Activated naive CD4-positive, alpha-beta T cell treated with anti-CD3 and anti-CD28 coated beads, Interleukin-2, amount 10 ng/mL, durations not matched to agents 7 days and 5 days (primary cell): ENCODE measurements at regions not wholly inside any gene's neighbourhood (a gene's known extent, or its start where the extent isn't known, plus 50 kb on each side); places are given as distances from the start of the nearest gene placed in this dataset.

Experiments used
- CTCF ChIA-PET: fragments of 350-600 bp; sonication (Branson Sonifier 250); formaldehyde crosslinking; loops from one replicate; lab custom pipeline; 2021; ENCODE audit warnings: antibody characterized with exemption; lab: Charles Lee
- DNase-seq: peaks from one replicate; pipeline ENCODE4 v3.0.0-alpha.2; 2020
- H3K27ac Mint-ChIP-seq: one replicate; pipeline ENCODE4 v1.8.0; 2021; ENCODE audit warnings: mild to moderate bottlenecking, moderate library complexity, mixed read lengths
- H3K27me3 Mint-ChIP-seq: one replicate; pipeline ENCODE4 v1.8.0; 2021; ENCODE audit warnings: mild to moderate bottlenecking, mixed read lengths
- H3K36me3 Mint-ChIP-seq: one replicate; pipeline ENCODE4 v1.8.0; 2021; ENCODE audit warnings: mixed read lengths
- H3K4me1 Mint-ChIP-seq: one replicate; pipeline ENCODE4 v1.8.0; 2021; ENCODE audit warnings: mixed read lengths
- H3K4me3 Mint-ChIP-seq: one replicate; pipeline ENCODE4 v1.8.0; 2021; ENCODE audit warnings: mild to moderate bottlenecking, moderate library complexity, mixed read lengths
- H3K9me3 Mint-ChIP-seq: one replicate; pipeline ENCODE4 v1.8.0; 2021; ENCODE audit warnings: mixed read lengths

DNA sequence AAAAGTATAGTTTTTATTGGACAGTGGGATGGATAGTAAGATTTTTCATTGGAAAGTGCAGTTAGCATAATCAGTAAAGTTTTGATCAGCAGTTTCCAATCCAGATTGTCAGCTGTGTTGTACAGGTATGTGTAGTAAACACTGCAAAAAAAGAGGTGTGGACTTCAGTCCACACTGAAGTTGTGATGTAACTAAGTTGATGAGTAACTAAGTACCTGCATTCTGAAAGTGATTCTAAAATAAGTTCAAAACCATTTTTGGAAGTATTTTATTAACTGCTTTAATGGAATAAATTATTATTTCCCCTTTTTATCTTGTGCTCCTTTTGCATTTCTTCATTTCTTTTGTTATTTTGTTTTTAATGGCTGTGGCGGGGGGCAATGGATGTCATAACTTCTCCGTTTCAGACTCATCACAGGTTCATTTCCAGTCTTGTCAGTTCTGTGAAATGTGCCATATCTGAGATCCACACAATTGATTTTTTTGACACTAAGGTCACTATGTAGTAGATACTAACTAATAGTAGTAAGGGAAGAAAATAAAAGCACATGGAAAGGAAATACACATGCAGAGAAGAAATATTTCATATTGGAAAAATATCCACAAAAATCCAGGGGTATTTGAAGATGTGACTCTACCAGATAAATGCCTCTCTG lies 247.5 kb downstream of the GABRG1 start:
- H3K9me3 Mint-ChIP-seq = peaks cover 4% of the 10 kb centered on the region
- no peaks in the 10 kb centered on the region for H3K4me1 Mint-ChIP-seq
- no peaks in the 10 kb centered on the region for H3K36me3 Mint-ChIP-seq
- DNase-seq = no peak
- no peak overlapping the region for H3K27ac Mint-ChIP-seq
- CTCF ChIA-PET = no interaction called here
- no peaks in the 10 kb centered on the region for H3K27me3 Mint-ChIP-seq
- H3K4me3 Mint-ChIP-seq = no peak overlapping the region

DNA sequence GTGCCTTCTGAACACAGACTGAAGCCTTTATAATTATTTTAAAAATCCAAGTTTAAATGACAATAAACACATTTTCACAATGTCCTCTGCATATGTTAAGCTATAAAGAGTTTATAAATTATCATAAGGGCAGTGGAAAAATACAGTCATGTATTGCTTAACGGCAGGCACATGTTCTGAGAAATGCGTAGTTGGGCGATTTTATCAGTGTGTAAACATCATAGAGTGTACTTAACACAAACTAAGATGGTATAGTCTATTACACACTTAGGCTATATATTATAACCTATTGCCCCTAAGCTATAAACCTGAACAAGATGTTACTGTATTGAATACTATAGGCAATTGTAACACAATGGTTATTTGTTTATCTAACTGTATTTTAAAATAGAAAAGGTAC lies 254.7 kb downstream of the GABRG1 start:
- Mint-ChIP-seq H3K27ac (no peak overlapping the region), H3K27me3 (no peaks in the 10 kb centered on the region), H3K4me1 (no peaks in the 10 kb centered on the region), H3K4me3 (no peak overlapping the region), H3K9me3 (peaks cover 6% of the 10 kb centered on the region), H3K36me3 (no peaks in the 10 kb centered on the region)
- no peak for DNase-seq
- CTCF ChIA-PET = no interaction called here

DNA sequence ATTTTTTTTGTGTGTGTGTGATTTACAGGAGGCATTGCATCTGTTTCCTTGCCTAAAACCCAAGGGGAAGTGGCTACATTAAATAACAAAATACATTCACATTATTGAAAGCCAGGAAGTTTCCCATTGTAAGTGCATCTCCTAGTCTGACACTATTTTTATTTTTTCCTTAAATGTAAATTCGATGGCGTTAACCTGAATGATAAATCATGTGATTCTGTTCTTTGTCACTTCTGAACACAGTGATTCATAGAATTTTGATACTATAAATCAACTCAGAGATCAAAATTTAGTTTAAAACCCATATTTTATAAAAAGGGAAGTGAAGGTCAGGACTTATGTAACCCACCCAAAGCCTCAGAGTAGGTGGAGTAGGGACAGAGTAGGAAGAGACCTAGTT lies 258.1 kb downstream of the GABRG1 start:
- Mint-ChIP-seq H3K4me1 (no peaks in the 10 kb centered on the region), H3K36me3 (no peaks in the 10 kb centered on the region), H3K27me3 (no peaks in the 10 kb centered on the region), H3K4me3 (no peak overlapping the region), H3K27ac (no peak overlapping the region), H3K9me3 (peaks cover 6% of the 10 kb centered on the region)
- CTCF ChIA-PET = no interaction called here
- DNase-seq = no peak

DNA sequence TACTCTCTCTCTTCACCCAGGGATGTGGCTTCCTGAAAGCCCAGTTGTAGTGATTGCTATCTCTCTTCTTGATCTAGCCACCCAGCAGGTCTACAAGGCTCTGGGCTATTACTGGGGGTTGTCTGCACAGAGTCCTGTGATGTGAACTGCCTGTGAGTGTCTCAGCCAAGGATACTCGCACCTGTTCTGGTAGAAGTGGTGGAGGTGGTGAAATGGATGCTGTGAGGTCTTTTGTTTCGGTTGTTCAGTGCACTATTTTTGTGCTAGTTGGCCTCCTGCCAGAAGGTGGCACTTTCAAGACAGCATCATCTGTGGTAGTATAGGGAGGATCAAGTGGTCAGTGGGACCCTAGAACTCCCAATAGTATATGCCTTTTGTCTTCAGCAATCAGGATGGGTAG lies 268.0 kb downstream of the GABRG1 start:
- CTCF ChIA-PET = no interaction called here
- H3K4me1 Mint-ChIP-seq = no peaks in the 10 kb centered on the region

DNA sequence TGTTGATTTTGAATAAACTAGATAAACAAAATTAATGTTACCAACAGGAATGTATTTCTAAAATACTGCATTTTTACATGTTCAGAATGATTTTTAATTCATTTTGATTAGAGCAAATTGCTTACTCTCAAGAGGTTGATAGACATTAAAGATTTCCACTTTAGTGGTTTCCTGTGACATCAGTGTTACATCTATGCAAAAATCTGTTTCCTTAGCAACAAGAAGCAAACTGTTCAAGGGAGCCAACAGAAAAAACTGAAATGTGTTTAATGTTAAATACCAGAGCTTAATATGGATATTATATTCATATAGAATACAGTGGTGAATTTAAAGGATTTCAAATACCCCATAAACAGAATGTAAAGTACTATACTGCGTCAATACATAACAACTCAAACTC lies 277.8 kb downstream of the GABRG1 start:
- Mint-ChIP-seq H3K4me3 (no peak overlapping the region), H3K9me3 (peaks cover 2% of the 10 kb centered on the region), H3K4me1 (no peaks in the 10 kb centered on the region), H3K27ac (no peak overlapping the region), H3K27me3 (no peaks in the 10 kb centered on the region), H3K36me3 (no peaks in the 10 kb centered on the region)
- DNase-seq = no peak
- CTCF ChIA-PET = no interaction called here

More for the DNA sequence above, 268.0 kb downstream of the GABRG1 start:
- no peak overlapping the region for H3K27ac Mint-ChIP-seq
- H3K4me3 Mint-ChIP-seq = no peak overlapping the region
- no peaks in the 10 kb centered on the region for H3K36me3 Mint-ChIP-seq
- peaks cover 6% of the 10 kb centered on the region for H3K9me3 Mint-ChIP-seq
- no peaks in the 10 kb centered on the region for H3K27me3 Mint-ChIP-seq
- DNase-seq = no peak

DNA sequence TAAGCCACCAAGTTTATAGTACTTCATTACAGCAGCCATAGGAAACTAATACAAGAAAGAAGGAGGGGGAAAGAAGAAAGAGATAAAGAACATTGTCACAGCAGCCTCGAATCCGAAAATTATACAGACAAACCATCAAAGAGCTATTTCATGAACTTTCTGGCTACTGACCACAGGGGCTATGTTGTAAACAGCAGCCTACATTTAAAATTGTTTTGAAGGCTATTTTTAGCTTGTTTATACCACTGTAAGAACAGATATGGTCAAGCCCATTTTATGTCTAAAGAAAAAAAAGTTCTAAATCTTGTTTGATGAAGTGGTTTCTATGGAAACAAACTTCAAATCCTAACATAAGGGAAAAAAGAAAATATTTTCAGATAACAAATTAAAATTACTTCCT lies 282.1 kb downstream of the GABRG1 start:
- DNase-seq = no peak
- H3K9me3 Mint-ChIP-seq = peaks cover 2% of the 10 kb centered on the region
- no peaks in the 10 kb centered on the region for H3K27me3 Mint-ChIP-seq
- H3K36me3 Mint-ChIP-seq = no peaks in the 10 kb centered on the region
- H3K4me3 Mint-ChIP-seq = no peak overlapping the region
- CTCF ChIA-PET = no interaction called here
- H3K4me1 Mint-ChIP-seq = no peaks in the 10 kb centered on the region
- no peak overlapping the region for H3K27ac Mint-ChIP-seq

DNA sequence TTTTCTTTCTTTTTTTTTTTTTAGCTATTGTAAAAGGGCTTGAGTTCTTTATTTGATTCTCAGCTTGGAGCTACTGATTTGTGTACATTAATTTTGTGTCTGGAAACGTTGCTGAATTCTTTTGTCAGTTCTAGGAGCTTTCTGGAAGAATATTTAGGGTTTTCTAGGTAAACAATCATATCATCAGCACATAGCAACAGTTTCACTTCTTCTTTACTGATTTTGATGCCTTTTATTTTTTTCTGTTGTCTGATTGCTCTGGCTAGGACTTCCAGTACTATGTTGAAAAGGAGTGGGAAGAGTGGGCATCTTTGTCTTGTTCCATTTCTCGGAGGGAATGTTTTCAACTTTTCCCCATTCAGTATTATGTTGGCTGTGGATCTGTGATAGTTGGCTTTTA lies 292.2 kb downstream of the GABRG1 start:
- Mint-ChIP-seq H3K27ac (no peak overlapping the region), H3K27me3 (no peaks in the 10 kb centered on the region), H3K9me3 (peaks cover 9% of the 10 kb centered on the region), H3K4me1 (no peaks in the 10 kb centered on the region), H3K36me3 (no peaks in the 10 kb centered on the region), H3K4me3 (no peak overlapping the region)
- CTCF ChIA-PET = no interaction called here
- no peak for DNase-seq

DNA sequence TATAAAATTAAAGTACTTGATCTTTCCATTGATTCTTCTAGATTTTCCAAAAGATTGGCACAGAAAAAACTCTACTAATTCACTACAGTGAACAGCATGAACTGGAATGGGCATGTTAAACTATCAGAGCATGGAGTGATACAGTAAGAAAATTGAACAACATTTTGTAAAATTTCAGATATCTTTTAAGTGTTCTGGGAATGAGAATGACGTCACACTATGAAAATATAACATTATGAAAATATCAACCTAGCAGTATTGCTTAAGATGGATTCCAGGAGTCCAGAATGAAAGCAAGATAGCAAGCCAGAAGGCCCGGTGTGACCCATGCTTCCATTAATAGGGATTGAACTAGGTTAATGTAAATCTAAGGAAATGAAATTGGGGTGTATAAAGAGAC lies 319.9 kb downstream of the GABRG1 start:
- Mint-ChIP-seq H3K36me3 (no peaks in the 10 kb centered on the region), H3K4me3 (no peak overlapping the region), H3K27me3 (no peaks in the 10 kb centered on the region), H3K9me3 (peaks cover 4% of the 10 kb centered on the region), H3K4me1 (no peaks in the 10 kb centered on the region), H3K27ac (no peak overlapping the region)
- DNase-seq = no peak
- CTCF ChIA-PET = no interaction called here

DNA sequence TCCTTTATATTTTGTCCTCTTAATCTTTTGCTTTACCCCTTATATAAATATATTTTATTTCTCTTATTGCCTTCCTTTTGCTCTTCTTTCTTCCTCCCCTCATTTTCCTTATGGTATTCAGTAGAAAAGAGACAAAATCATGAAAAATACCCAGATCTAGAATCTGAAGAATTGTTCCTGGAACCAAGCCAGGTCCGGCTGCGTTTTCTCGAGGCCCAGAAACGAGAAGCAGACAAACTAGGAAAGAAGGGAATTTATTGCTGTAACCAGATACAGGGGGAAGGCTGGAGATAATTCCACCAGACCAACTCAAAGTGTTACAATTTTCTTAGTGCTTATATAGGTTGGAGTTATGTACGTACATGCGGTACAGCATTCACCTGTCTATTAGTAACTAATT lies 328.7 kb downstream of the GABRG1 start:
- peaks cover 7% of the 10 kb centered on the region for H3K9me3 Mint-ChIP-seq
- no peaks in the 10 kb centered on the region for H3K36me3 Mint-ChIP-seq
- H3K4me3 Mint-ChIP-seq = no peak overlapping the region
- CTCF ChIA-PET = no interaction called here
- no peaks in the 10 kb centered on the region for H3K4me1 Mint-ChIP-seq
- H3K27me3 Mint-ChIP-seq = no peaks in the 10 kb centered on the region
- no peak for DNase-seq
- no peak overlapping the region for H3K27ac Mint-ChIP-seq

DNA sequence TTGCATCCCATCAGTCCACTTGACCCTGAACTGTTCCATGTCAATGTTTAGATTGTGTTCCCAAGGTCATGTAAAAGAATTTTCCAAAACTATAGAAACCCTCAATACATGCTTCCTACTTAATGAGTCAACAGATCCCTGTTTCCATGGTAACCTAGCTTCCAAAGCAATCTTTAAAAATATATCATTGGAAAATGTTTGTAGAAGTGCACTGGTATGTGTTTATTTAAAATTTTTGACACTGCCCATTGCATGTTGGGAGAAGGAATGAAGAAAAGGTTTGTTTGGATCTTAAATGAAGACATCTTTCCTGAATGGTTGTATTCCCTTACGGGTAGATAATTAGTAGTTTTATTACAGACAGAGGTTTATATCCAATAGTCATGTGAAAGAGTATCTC lies 345.3 kb downstream of the GABRG1 start:
- Mint-ChIP-seq H3K36me3 (no peaks in the 10 kb centered on the region), H3K4me3 (no peak overlapping the region), H3K9me3 (peaks cover 6% of the 10 kb centered on the region), H3K4me1 (no peaks in the 10 kb centered on the region), H3K27ac (no peak overlapping the region), H3K27me3 (no peaks in the 10 kb centered on the region)
- CTCF ChIA-PET = no interaction called here
- no peak for DNase-seq

DNA sequence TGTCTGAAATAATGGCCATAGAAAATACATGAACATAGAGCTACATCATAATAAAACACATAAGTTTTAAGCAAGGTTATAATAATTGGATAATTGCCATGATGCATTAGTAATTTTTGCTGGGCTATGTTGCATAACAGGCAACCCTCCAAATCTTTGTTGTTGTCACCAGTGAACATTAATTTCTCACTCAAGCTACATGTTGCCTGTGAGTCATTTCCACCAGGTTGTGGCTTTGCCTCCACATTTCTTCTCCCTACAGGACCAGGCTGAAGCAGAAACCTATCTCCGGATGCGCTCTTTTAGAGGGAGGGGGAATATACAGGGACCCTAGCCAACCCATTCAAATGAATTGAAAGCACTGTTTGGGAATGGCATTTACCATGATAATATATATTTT lies 347.7 kb downstream of the GABRG1 start:
- no peak for DNase-seq
- Mint-ChIP-seq H3K27ac (no peak overlapping the region), H3K4me3 (no peak overlapping the region), H3K36me3 (no peaks in the 10 kb centered on the region), H3K4me1 (no peaks in the 10 kb centered on the region), H3K27me3 (no peaks in the 10 kb centered on the region), H3K9me3 (peaks cover 1% of the 10 kb centered on the region)
- CTCF ChIA-PET = no interaction called here

DNA sequence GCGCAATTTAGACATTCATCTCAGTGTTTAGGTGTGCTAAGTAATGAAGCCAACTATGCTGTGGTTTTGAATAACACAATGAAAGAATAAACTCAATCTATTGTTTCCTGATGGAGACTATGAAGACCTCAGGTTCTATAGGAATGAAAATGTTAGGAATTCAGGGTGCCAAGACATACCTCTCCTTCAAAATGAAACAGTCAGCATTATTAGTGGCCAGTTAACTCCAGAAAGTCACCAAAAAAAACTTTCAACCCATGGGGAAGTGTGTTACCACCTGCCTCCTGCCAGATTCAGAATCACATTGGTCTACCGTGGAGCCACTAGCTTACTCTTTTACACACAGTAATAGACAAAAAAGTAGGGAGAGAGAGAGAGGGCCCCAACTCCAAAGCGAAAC lies 352.9 kb downstream of the GABRG1 start:
- Mint-ChIP-seq H3K27ac (no peak overlapping the region), H3K4me1 (no peaks in the 10 kb centered on the region), H3K9me3 (peaks cover 2% of the 10 kb centered on the region), H3K27me3 (no peaks in the 10 kb centered on the region), H3K36me3 (no peaks in the 10 kb centered on the region), H3K4me3 (no peak overlapping the region)
- CTCF ChIA-PET = no interaction called here
- no peak for DNase-seq

DNA sequence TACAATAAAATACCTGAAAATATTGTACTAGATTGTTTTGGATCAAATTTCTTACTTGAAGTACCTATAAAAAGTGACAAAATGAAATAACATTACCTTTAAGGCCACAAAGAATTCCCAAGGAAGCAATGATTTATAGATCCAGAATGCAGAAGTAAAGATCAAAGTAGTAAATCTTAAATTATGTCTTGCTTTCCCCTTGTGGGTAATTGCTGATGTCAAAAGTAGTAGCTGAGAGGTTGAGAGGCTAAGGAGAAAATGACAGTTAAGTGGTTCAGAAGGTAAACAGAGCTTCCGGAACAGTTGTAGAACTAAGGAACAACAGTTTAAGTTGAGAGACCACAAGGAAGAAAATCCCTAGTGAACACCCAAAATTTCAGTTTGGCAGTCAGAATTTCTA lies 358.3 kb downstream of the GABRG1 start:
- no peak for DNase-seq
- H3K4me1 Mint-ChIP-seq = no peaks in the 10 kb centered on the region
- H3K36me3 Mint-ChIP-seq = no peaks in the 10 kb centered on the region
- H3K4me3 Mint-ChIP-seq = no peak overlapping the region
- no peak overlapping the region for H3K27ac Mint-ChIP-seq
- H3K27me3 Mint-ChIP-seq = no peaks in the 10 kb centered on the region
- CTCF ChIA-PET = no interaction called here
- peaks cover 11% of the 10 kb centered on the region for H3K9me3 Mint-ChIP-seq

DNA sequence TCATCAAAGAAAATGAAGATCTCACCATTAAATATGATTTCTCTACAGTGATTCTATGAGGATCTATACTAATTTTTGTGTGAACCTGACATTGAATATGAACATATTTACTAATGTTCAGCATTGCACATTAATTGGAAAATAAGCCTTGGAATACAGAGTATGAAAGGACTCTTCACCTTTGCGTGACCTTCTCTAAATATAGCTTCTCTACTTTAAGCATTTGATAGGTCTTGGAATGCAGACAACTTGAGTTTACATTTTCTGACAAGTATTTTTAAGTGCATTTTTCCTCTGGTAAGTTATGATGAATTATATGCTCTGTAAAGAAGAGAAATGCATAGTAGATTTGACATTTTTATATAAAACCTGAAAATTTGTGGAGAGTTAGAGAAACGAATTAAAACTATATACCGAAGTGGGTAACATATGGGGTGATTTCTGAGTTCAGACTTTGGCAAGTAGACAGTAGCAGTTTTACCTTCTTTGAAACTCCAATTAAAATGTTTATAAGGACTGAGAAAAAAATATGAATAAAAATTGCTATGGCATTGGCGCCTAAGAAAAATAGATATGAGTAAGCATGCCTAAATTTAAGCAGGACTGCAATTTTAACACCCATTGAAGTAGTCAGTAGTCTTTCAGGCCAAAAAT lies 371.9 kb downstream of the GABRG1 start:
- Mint-ChIP-seq H3K27me3 (no peaks in the 10 kb centered on the region), H3K27ac (no peak overlapping the region), H3K4me3 (no peak overlapping the region), H3K4me1 (no peaks in the 10 kb centered on the region), H3K36me3 (no peaks in the 10 kb centered on the region), H3K9me3 (no peaks in the 10 kb centered on the region)
- CTCF ChIA-PET = no interaction called here
- DNase-seq = no peak

DNA sequence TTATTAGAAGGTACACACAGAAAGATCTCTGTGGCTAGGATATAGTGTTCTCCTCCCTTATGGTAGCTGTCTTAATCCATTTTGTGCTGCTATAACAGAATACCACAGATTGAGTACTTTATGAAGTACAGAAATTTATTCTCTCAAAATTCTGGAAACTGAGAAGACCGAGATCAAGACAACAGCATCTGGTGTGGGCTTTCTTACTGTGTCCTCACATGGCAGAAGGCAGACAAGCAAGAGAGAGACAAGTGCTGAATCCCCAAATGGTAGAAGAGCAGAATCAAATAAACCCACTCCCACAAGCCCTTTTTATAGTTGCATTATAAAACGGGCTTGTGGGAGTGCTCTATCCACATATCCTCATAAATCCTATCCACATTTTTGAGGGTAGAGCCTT lies 373.1 kb downstream of the GABRG1 start:
- Mint-ChIP-seq H3K4me1 (no peaks in the 10 kb centered on the region), H3K27ac (no peak overlapping the region), H3K9me3 (peaks cover under 1% of the 10 kb centered on the region), H3K27me3 (no peaks in the 10 kb centered on the region), H3K36me3 (no peaks in the 10 kb centered on the region), H3K4me3 (no peak overlapping the region)
- CTCF ChIA-PET = no interaction called here
- DNase-seq = no peak
